Stimulated activated CD8-positive, alpha-beta memory T cell treated with anti-CD3 and anti-CD28 coated beads, Interleukin-15, amount 100 ng/mL, for 4 hours (primary cell): ENCODE measurements at regions not wholly inside any gene's neighbourhood (a gene's known extent, or its start where the extent isn't known, plus 50 kb on each side); places are given as distances from the start of the nearest gene placed in this dataset.
"Not testable (repeated sequence)": the region's sequence is repeated elsewhere in the genome, so short reads cannot be mapped to it uniquely, and the experiment has no call there.

Source experiments
- DNase-seq, 2 donors: peaks; one replicate each; pipeline ENCODE4 v3.0.0-alpha.2; 2020; ENCODE audit warnings: low read depth in 2 of 2

- no peak for DNase-seq
Observed at GRCh38 chr1:111063595-111063994, 76.3 kb downstream of the DRAM2 start.

GRCh38 chr1:111062624-111063023 is 77.3 kb downstream of the DRAM2 start:
- DNase-seq, result no peak

- no peak for DNase-seq
Observed at GRCh38 chr1:111062081-111062480, 77.8 kb downstream of the DRAM2 start.

- DNase-seq, result no peak
Observed at GRCh38 chr1:111054656-111055055, 85.2 kb downstream of the DRAM2 start.

GRCh38 chr1:111052246-111052645 is 87.6 kb downstream of the DRAM2 start:
- no peak for DNase-seq

GRCh38 chr1:111048253-111048652 is 84.5 kb upstream of the LRIF1 start:
- DNase-seq, result not testable (repeated sequence)

- DNase-seq, result no peak
Observed at GRCh38 chr1:111045033-111045722, 81.5 kb upstream of the LRIF1 start.

GRCh38 chr1:111032295-111032897 is 68.7 kb upstream of the LRIF1 start:
- DNase-seq, result peak in 1 of 2 donors; percentile 2

- peak in 1 of 2 donors; percentile 27 for DNase-seq
Observed at GRCh38 chr1:111030590-111030989, 66.9 kb upstream of the LRIF1 start.

- no peak for DNase-seq
Observed at GRCh38 chr1:111025109-111025508, 61.4 kb upstream of the LRIF1 start.

- DNase-seq, result no peak
Observed at GRCh38 chr1:111015222-111015621, 51.5 kb upstream of the LRIF1 start.
